ENCODE measurements at regions not wholly inside any gene's neighbourhood (a gene's known extent, or its start where the extent isn't known, plus 50 kb on each side); places are given as distances from the start of the nearest gene placed in this dataset.

- H3K4me3 ChIP-seq (ENCODE audit: low read depth in 2 of 2, low read length in 2 of 2) = no peak overlapping the region
- ChIA-PET POLR2A (no interaction called here), CTCF (no interaction called here)
- TF ChIP-seq, protein P1, sequence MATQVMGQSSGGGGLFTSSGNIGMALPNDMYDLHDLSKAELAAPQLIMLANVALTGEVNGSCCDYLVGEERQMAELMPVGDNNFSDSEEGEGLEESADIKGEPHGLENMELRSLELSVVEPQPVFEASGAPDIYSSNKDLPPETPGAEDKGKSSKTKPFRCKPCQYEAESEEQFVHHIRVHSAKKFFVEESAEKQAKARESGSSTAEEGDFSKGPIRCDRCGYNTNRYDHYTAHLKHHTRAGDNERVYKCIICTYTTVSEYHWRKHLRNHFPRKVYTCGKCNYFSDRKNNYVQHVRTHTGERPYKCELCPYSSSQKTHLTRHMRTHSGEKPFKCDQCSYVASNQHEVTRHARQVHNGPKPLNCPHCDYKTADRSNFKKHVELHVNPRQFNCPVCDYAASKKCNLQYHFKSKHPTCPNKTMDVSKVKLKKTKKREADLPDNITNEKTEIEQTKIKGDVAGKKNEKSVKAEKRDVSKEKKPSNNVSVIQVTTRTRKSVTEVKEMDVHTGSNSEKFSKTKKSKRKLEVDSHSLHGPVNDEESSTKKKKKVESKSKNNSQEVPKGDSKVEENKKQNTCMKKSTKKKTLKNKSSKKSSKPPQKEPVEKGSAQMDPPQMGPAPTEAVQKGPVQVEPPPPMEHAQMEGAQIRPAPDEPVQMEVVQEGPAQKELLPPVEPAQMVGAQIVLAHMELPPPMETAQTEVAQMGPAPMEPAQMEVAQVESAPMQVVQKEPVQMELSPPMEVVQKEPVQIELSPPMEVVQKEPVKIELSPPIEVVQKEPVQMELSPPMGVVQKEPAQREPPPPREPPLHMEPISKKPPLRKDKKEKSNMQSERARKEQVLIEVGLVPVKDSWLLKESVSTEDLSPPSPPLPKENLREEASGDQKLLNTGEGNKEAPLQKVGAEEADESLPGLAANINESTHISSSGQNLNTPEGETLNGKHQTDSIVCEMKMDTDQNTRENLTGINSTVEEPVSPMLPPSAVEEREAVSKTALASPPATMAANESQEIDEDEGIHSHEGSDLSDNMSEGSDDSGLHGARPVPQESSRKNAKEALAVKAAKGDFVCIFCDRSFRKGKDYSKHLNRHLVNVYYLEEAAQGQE (IDR thresholded peaks at IDR 0.05; ENCODE audit: insufficient read depth in 1 of 2, low read depth in 2 of 2, low read length in 1 of 2) = no peak
- no peak for TF ChIP-seq POLR2AphosphoS5 (IDR thresholded peaks at IDR 0.05; ENCODE audit: low read depth, low read length)
- no peak for TF ChIP-seq SIN3A (IDR thresholded peaks at IDR 0.05; ENCODE audit: borderline replicate concordance, insufficient read depth, low read depth, low read length)
- TF ChIP-seq CTCF (IDR thresholded peaks at IDR 0.05) = no peak
- no peak for TF ChIP-seq TCF7L2 (IDR thresholded peaks at IDR 0.05; ENCODE audit: low read depth, low read length)
- no TSS peak for BruUV-seq (replicated peaks)
- no peaks in the 10 kb centered on the region for H3K9me3 ChIP-seq (ENCODE audit: control insufficient read depth, insufficient read depth, low read depth, low read length)
- H3K27ac ChIP-seq (ENCODE audit: low read length) = no peak overlapping the region
- in situ Hi-C loops (cut with HindIII; ENCODE audit: low pct_unique_long_range_greater_than_20kb, low sequenced_read_pairs) = no loop called here
- H3K27me3 ChIP-seq (ENCODE audit: control insufficient read depth, insufficient read depth, low read length) = no peaks in the 10 kb centered on the region; the same call in 1 of the 2 replicates
- no peaks in the 10 kb centered on the region for H3K36me3 ChIP-seq (ENCODE audit: control insufficient read depth, insufficient read depth, low read length)
- intact Hi-C loops (cut with micrococcal nuclease; ENCODE audit: unreplicated experiment) = no loop called here
- no peaks in the 10 kb centered on the region for H3K4me1 ChIP-seq (ENCODE audit: control insufficient read depth, insufficient read depth, low read length)
- no peak for DNase-seq (ENCODE audit: low read depth, low spot score)
- no peak for ATAC-seq
Observed at GRCh38 chr20:40760399-40760798, 71.4 kb upstream of the MAFB start.

GRCh38 chr20:40763646-40764295, 74.7 kb upstream of the MAFB start:
- TF ChIP-seq, protein P1 (IDR thresholded peaks at IDR 0.05; ENCODE audit: insufficient read depth in 1 of 2, low read depth in 2 of 2, low read length in 1 of 2) = no peak
- TF ChIP-seq TCF7L2 (IDR thresholded peaks at IDR 0.05; ENCODE audit: low read depth, low read length) (no peak), POLR2AphosphoS5 (IDR thresholded peaks at IDR 0.05; ENCODE audit: low read depth, low read length) (no peak), CTCF (IDR thresholded peaks at IDR 0.05) (no peak), SIN3A (IDR thresholded peaks at IDR 0.05; ENCODE audit: borderline replicate concordance, insufficient read depth, low read depth, low read length) (no peak)
- no peak for ATAC-seq
- H3K36me3 ChIP-seq (ENCODE audit: control insufficient read depth, insufficient read depth, low read length) = no peaks in the 10 kb centered on the region
- no TSS peak for BruUV-seq (replicated peaks)
- H3K9me3 ChIP-seq (ENCODE audit: control insufficient read depth, insufficient read depth, low read depth, low read length) = no peaks in the 10 kb centered on the region
- in situ Hi-C loops (cut with HindIII; ENCODE audit: low pct_unique_long_range_greater_than_20kb, low sequenced_read_pairs) (no loop called here), intact Hi-C loops (cut with micrococcal nuclease; ENCODE audit: unreplicated experiment) (no loop called here)
- no peak for DNase-seq (ENCODE audit: low read depth, low spot score)
- no peak overlapping the region for H3K27ac ChIP-seq (ENCODE audit: low read length)
- H3K4me3 ChIP-seq (ENCODE audit: low read depth in 2 of 2, low read length in 2 of 2) = no peak overlapping the region
- POLR2A ChIA-PET = no interaction called here
- CTCF ChIA-PET = interaction anchor here (0.6 kb wide), 1 partner anchor 182 kb away, joined by 3 read pairs; no protein-coding TSS in a partner anchor
- H3K4me1 ChIP-seq (ENCODE audit: control insufficient read depth, insufficient read depth, low read length) = no peaks in the 10 kb centered on the region
- H3K27me3 ChIP-seq (ENCODE audit: control insufficient read depth, insufficient read depth, low read length) = no peaks in the 10 kb centered on the region; the same call in 1 of the 2 replicates

Measured in Panc1 (cell line).